Cerebellar cortex (tissue), 1 donor: ENCODE measurements at regions not wholly inside any gene's neighbourhood (a gene's known extent, or its start where the extent isn't known, plus 50 kb on each side); places are given as distances from the start of the nearest gene placed in this dataset.
A peak's percentile ranks its signal among the peaks of the same experiment; 100 is the strongest.

Experiments
- DNase-seq: peaks from one replicate; pipeline ENCODE4 v3.0.0-alpha.2; 2015; ENCODE audit warnings: low spot score

DNA sequence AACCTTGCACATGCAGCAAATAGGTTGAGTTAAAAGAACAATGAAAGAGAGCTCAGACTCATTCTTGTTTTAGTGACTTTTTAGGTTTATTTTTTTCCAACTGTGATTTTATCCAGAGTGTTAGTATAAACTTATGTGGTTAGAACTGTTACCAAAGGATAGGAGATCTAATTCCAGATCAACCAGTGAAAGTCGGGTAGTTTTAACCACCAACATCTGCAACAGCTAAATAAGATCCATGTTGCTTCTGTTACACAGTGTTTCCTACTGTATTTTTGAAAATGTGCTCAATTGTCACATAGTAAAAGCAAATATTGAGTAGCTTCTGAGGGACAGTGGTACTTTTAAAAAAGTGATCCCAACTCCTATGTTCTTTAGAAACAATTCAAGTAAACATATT, 53.9 kb upstream of the ARGLU1 start:
- DNase-seq = no peak

DNA sequence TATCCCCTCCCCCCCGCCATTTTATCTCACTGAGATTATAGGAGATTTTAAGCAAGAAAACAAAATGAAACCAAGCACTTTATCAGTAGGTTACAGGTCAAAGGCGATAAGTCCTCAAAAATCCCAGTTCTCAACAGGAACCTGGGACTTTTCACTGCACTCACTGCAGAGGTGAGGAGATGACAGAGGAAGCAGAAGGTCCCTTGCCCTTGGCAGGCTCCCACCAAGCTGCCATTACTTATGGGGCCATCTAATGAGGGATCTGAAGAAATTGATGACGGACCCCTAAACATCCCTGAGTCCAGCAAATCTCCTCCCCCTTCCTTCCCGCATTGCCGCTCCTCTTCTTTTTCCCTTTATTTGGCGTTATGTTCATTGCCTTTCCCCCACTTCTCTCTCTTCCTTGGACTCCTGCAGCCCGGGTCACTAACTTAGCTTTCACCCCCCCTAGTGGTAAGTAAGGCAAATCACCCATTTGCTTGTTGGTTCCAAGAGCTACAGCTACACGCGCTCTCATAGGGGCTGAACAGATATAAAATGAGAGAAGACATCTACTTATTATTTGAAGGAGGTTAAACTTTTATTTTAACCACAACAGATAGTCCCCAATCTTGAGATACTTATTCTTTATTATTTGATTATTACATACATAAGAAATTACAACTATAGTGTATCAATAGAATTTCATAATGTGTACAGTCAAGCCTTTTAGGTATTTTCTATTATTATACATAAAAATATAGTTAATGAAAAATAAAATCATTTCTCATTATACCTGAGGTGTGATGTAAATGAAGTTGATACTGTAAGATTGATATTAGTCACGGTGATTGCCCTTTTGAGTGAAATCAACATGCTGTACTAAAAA, 52.0 kb upstream of the ARGLU1 start:
- peak; percentile 55 for DNase-seq
